ENCODE measurements at regions not wholly inside any gene's neighbourhood (a gene's known extent, or its start where the extent isn't known, plus 50 kb on each side); places are given as distances from the start of the nearest gene placed in this dataset.
A peak's percentile ranks its signal among the peaks of the same experiment; 100 is the strongest.

DNA sequence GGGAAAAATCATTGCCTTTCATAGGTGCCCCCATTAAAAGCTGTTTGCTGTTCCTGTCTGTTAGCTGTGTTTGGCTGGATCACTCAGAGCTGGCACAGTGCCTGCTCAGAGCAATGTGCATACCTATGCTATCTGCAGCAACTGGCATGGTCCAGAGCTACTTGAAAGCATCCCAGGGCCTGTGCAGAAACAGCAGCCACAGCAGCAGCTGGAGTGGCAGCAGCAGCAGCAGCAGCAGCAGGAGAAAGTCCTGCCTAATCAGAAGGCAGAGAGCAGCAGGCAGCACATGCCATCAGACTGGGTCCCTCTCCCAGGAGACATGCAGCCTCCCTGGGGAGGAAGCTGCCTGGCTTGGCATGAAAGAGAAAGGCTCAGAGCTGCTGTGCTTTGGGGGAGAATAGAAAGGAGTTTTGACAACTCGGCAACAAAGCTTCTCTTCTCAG is 243.8 kb upstream of the WWC1 start:
- Histone ChIP-seq H3K4me2 (ENCODE audit: control insufficient read depth, insufficient read depth) (no peak overlapping the region), H3K27me3 (replicated peaks in 1 of 2; ENCODE audit: control insufficient read depth in 2 of 2, insufficient read depth in 2 of 2, low read length in 1 of 2) (no peaks in the 10 kb centered on the region; a peak in 1 of 4 replicates), H2AFZ (ENCODE audit: control insufficient read depth, low read depth, low read length) (no peak overlapping the region), H3K4me1 (ENCODE audit: control insufficient read depth, insufficient read depth, low read length) (no peaks in the 10 kb centered on the region), H3K27ac (ENCODE audit: control insufficient read depth, insufficient read depth) (no peak overlapping the region), H3K4me3 (no peak overlapping the region), H3K36me3 (ENCODE audit: control insufficient read depth in 2 of 2, insufficient read depth in 2 of 2, low read length in 1 of 2) (no peaks in the 10 kb centered on the region), H3K79me2 (ENCODE audit: control insufficient read depth, insufficient read depth, low read length) (no peaks in the 10 kb centered on the region), H4K20me1 (ENCODE audit: control insufficient read depth, insufficient read depth) (no peaks in the 10 kb centered on the region), H3K9me3 (replicated peaks; ENCODE audit: control insufficient read depth, insufficient read depth, low read length) (no peaks in the 10 kb centered on the region), H3K9ac (ENCODE audit: control insufficient read depth, insufficient read depth, low read length) (no peak overlapping the region)
- ChIA-PET SMC1A (ENCODE audit: uncharacterized antibody, unreplicated experiment) (interaction anchor here (0.7 to 1.8 kb wide), 11 partner anchors 8 to 353 kb away, joined by 3 to 5 read pairs (median 3); no protein-coding TSS in a partner anchor), CTCF (interaction anchor here (0.7 to 1.4 kb wide), 14 partner anchors 9 to 787 kb away, joined by 3 to 9 read pairs (median 4); no protein-coding TSS in a partner anchor), RAD21 (ENCODE audit: unreplicated experiment) (interaction anchor here (0.6 to 1.6 kb wide), 6 partner anchors 8 to 738 kb away, joined by 3 to 7 read pairs (median 4); no protein-coding TSS in a partner anchor), POLR2A (no interaction called here)
- 17% methylated on average over 1 of the region's 1 CpG for WGBS (ENCODE audit: insufficient coverage, insufficient replicate concordance, low lambda C conversion rate, missing lambda C conversion rate)
- DNase-seq (ENCODE audit: low read depth, low spot score) (no peak), ATAC-seq (peak; percentile 19; the same call in 1 of the 3 replicates), FAIRE-seq (no peak)
- intact Hi-C loops (cut with micrococcal nuclease; ENCODE audit: unreplicated experiment): loop anchor here (1.0 kb wide), 1 partner anchor 324 kb away; no protein-coding TSS in a partner anchor
- no TSS peak for BruUV-seq (replicated peaks)
- in situ Hi-C loops (cut with MboI): no loop called here
- TF ChIP-seq MEF2B (IDR thresholded peaks at IDR 0.05; ENCODE audit: partially characterized antibody, poor library complexity, severe bottlenecking): peak; percentile 84
- TF ChIP-seq MXI1 (IDR thresholded peaks at IDR 0.05; ENCODE audit: low read depth, low read length): no peak

DNA sequence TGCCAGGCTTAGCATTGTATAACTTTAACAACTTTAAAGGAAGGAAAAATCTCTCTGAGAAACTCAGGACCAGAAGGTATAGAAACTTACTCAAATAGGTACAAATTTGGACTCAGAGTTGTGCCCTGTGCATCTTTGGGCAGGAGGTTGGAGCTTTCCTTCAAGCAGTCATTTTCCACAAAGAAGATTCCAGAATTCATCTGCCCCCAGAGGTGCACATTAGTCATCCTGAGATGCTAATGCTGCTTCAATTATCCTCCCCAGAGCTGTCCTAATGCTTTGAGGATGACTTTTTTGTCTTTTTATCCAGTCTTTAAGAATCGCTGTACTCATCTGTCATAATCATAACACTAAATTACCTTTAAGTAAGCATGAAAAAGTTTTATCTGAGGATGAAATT is 243.0 kb upstream of the WWC1 start:
- Histone ChIP-seq H3K4me3 (no peak overlapping the region), H3K9ac (ENCODE audit: control insufficient read depth, insufficient read depth, low read length) (no peak overlapping the region), H4K20me1 (ENCODE audit: control insufficient read depth, insufficient read depth) (no peaks in the 10 kb centered on the region), H3K9me3 (replicated peaks; ENCODE audit: control insufficient read depth, insufficient read depth, low read length) (no peaks in the 10 kb centered on the region), H3K27me3 (replicated peaks in 1 of 2; ENCODE audit: control insufficient read depth in 2 of 2, insufficient read depth in 2 of 2, low read length in 1 of 2) (no peaks in the 10 kb centered on the region; a peak in 1 of 4 replicates), H3K4me1 (ENCODE audit: control insufficient read depth, insufficient read depth, low read length) (no peaks in the 10 kb centered on the region), H3K27ac (ENCODE audit: control insufficient read depth, insufficient read depth) (no peak overlapping the region), H3K36me3 (ENCODE audit: control insufficient read depth in 2 of 2, insufficient read depth in 2 of 2, low read length in 1 of 2) (no peaks in the 10 kb centered on the region), H3K4me2 (ENCODE audit: control insufficient read depth, insufficient read depth) (no peak overlapping the region), H3K79me2 (ENCODE audit: control insufficient read depth, insufficient read depth, low read length) (no peaks in the 10 kb centered on the region), H2AFZ (ENCODE audit: control insufficient read depth, low read depth, low read length) (no peak overlapping the region)
- ChIA-PET CTCF (interaction anchor here (1.1 to 1.6 kb wide), 4 partner anchors 16 to 786 kb away, joined by 3 to 4 read pairs (median 3); no protein-coding TSS in a partner anchor), RAD21 (ENCODE audit: unreplicated experiment) (no interaction called here), SMC1A (ENCODE audit: uncharacterized antibody, unreplicated experiment) (interaction anchor here (1.2 kb wide), 2 partner anchors 10 to 349 kb away, joined by 3 read pairs; no protein-coding TSS in a partner anchor), POLR2A (no interaction called here)
- no peak for ATAC-seq
- FAIRE-seq: no peak
- in situ Hi-C loops (cut with MboI): no loop called here
- no TSS peak for BruUV-seq (replicated peaks)
- WGBS (ENCODE audit: insufficient coverage, insufficient replicate concordance, low lambda C conversion rate, missing lambda C conversion rate): 0% methylated on average over 1 of the region's 1 CpG
- intact Hi-C loops (cut with micrococcal nuclease; ENCODE audit: unreplicated experiment): no loop called here
- DNase-seq (ENCODE audit: low read depth, low spot score): no peak
- TF ChIP-seq MEF2B (IDR thresholded peaks at IDR 0.05; ENCODE audit: partially characterized antibody, poor library complexity, severe bottlenecking) (no peak), IRF4 (IDR thresholded peaks at IDR 0.05; ENCODE audit: low read depth, low read length) (no peak), RAD51 (IDR thresholded peaks at IDR 0.05) (no peak), EZH2 (IDR thresholded peaks at IDR 0.05; ENCODE audit: borderline replicate concordance, control insufficient read depth, low read depth, low read length) (no peak), BHLHE40 (IDR thresholded peaks at IDR 0.05; ENCODE audit: borderline replicate concordance in 1 of 2, low read depth in 2 of 2, low read length in 1 of 2) (no peak)
- TF ChIP-seq, protein P1, sequence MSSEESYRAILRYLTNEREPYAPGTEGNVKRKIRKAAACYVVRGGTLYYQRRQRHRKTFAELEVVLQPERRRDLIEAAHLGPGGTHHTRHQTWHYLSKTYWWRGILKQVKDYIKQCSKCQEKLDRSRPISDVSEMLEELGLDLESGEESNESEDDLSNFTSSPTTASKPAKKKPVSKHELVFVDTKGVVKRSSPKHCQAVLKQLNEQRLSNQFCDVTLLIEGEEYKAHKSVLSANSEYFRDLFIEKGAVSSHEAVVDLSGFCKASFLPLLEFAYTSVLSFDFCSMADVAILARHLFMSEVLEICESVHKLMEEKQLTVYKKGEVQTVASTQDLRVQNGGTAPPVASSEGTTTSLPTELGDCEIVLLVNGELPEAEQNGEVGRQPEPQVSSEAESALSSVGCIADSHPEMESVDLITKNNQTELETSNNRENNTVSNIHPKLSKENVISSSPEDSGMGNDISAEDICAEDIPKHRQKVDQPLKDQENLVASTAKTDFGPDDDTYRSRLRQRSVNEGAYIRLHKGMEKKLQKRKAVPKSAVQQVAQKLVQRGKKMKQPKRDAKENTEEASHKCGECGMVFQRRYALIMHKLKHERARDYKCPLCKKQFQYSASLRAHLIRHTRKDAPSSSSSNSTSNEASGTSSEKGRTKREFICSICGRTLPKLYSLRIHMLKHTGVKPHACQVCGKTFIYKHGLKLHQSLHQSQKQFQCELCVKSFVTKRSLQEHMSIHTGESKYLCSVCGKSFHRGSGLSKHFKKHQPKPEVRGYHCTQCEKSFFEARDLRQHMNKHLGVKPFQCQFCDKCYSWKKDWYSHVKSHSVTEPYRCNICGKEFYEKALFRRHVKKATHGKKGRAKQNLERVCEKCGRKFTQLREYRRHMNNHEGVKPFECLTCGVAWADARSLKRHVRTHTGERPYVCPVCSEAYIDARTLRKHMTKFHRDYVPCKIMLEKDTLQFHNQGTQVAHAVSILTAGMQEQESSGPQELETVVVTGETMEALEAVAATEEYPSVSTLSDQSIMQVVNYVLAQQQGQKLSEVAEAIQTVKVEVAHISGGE (CRISPR knock-in tag; IDR thresholded peaks at IDR 0.05): no peak
- TF ChIP-seq, protein P2, sequence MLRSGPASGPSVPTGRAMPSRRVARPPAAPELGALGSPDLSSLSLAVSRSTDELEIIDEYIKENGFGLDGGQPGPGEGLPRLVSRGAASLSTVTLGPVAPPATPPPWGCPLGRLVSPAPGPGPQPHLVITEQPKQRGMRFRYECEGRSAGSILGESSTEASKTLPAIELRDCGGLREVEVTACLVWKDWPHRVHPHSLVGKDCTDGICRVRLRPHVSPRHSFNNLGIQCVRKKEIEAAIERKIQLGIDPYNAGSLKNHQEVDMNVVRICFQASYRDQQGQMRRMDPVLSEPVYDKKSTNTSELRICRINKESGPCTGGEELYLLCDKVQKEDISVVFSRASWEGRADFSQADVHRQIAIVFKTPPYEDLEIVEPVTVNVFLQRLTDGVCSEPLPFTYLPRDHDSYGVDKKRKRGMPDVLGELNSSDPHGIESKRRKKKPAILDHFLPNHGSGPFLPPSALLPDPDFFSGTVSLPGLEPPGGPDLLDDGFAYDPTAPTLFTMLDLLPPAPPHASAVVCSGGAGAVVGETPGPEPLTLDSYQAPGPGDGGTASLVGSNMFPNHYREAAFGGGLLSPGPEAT (IDR thresholded peaks at IDR 0.05; ENCODE audit: low read depth): no peak

Measured in GM12878 (cell line).